PC-3 (cell line): ENCODE measurements at regions not wholly inside any gene's neighbourhood (a gene's known extent, or its start where the extent isn't known, plus 50 kb on each side); places are given as distances from the start of the nearest gene placed in this dataset.

Source experiments
- ATAC-seq: fragments of 200-7000 bp; cut with Tn5 transposase; 2 replicates; pipeline ENCODE4 v1.9.1; 2020; ENCODE audit warnings: mild to moderate bottlenecking, moderate library complexity
- BruUV-seq: library from RNA; stranded (reverse); fragments of 400-500 nt; replicated peaks from 2 replicates; lab custom pipeline; 2021; lab: Mats Ljungman, UMichigan
- CTCF ChIA-PET: fragments of 300-600 bp; sonication (Branson Sonifier 250); formaldehyde crosslinking; loops from one replicate; lab custom pipeline; 2022; ENCODE audit warnings: antibody characterized with exemption; lab: Charles Lee
- POLR2A ChIA-PET: fragments of 300-600 bp; sonication (Branson Sonifier 250); formaldehyde crosslinking; loops from one replicate; lab custom pipeline; 2022; ENCODE audit warnings: antibody characterized with exemption; ENCODE audit not compliant: unreplicated experiment; lab: Charles Lee
- DNase-seq: peaks from one replicate; pipeline ENCODE4 v3.0.0-alpha.2; 2015
- H2AFZ ChIP-seq: fragments of 300-600 bp; sonication (generic); 2 replicates; pipeline ENCODE4 v1.6.0; 2016; ENCODE audit warnings: antibody characterized with exemption, low read length
- H3F3A ChIP-seq: fragments of 300-600 bp; sonication (generic); one replicate; pipeline ENCODE4 v1.6.0; 2017; ENCODE audit warnings: antibody characterized with exemption, low read length, control low read depth, mild to moderate bottlenecking; ENCODE audit not compliant: unreplicated experiment
- H3K27ac ChIP-seq: fragments of 300-600 bp; sonication (generic); 2 replicates; pipeline ENCODE4 v1.5.1; 2016; ENCODE audit warnings: mild to moderate bottlenecking, low read length
- H3K27me3 ChIP-seq: fragments of 300-600 bp; sonication (generic); 2 replicates; pipeline ENCODE4 v1.6.1; 2016; ENCODE audit warnings: low read length, mixed read lengths
- H3K36me3 ChIP-seq: fragments of 300-600 bp; sonication (generic); 2 replicates; pipeline ENCODE4 v1.6.1; 2016; ENCODE audit warnings: low read depth, mixed run types, low read length, mixed read lengths
- H3K4me1 ChIP-seq: fragments of 300-600 bp; sonication (generic); 2 replicates; pipeline ENCODE4 v1.5.1; 2016; ENCODE audit warnings: low read length; ENCODE audit not compliant: insufficient read depth
- H3K4me2 ChIP-seq: fragments of 300-600 bp; sonication (generic); 2 replicates; pipeline ENCODE4 v1.6.0; 2016; ENCODE audit warnings: low read length
- H3K4me3 ChIP-seq: fragments of 300-600 bp; sonication (generic); 2 replicates; pipeline ENCODE4 v1.5.1; 2016; ENCODE audit warnings: mild to moderate bottlenecking, low read length, mixed read lengths
- H3K79me2 ChIP-seq: fragments of 300-600 bp; sonication (generic); 2 replicates; pipeline ENCODE4 v1.6.1; 2017; ENCODE audit warnings: low read length, mixed read lengths
- H3K9ac ChIP-seq: fragments of 300-600 bp; sonication (generic); 2 replicates; pipeline ENCODE4 v1.6.0; 2016; ENCODE audit warnings: mild to moderate bottlenecking, low read length
- H3K9me2 ChIP-seq: fragments of 300-600 bp; sonication (generic); replicated peaks from 2 replicates; pipeline ENCODE4 v1.6.1; 2016; ENCODE audit warnings: mixed run types, low read length, mixed read lengths
- H3K9me3 ChIP-seq: fragments of 300-600 bp; sonication (generic); 2 replicates; pipeline ENCODE4 v1.6.1; 2016; ENCODE audit warnings: low read length, mixed read lengths
- H4K20me1 ChIP-seq: fragments of 300-600 bp; sonication (generic); 2 replicates; pipeline ENCODE4 v1.6.1; 2016; ENCODE audit warnings: low read length, mixed read lengths
- EZH2 ChIP-seq: fragments of 300-600 bp; sonication (generic); IDR thresholded peaks from one replicate; pipeline ENCODE4 v1.6.1; 2017; ENCODE audit warnings: antibody characterized with exemption, mild to moderate bottlenecking, low read length; ENCODE audit not compliant: unreplicated experiment
- EZH2phosphoT487 ChIP-seq: fragments of 300-600 bp; sonication (generic); IDR thresholded peaks from 2 replicates; pipeline ENCODE4 v1.6.1; 2018; ENCODE audit warnings: mild to moderate bottlenecking, antibody characterized with exemption, low read length, borderline replicate concordance
- intact Hi-C: fragments of 100-400 bp; cut with micrococcal nuclease; formaldehyde crosslinking; loops from 2 replicates; pipeline ENCODE4 v1.9.0; 2023
- TF ChIP-seq, protein P1 (sequence below): fragments of 300-600 bp; sonication (generic); conservative IDR thresholded peaks from 2 replicates; pipeline ENCODE4 v1.5.1; 2017; ENCODE audit warnings: antibody characterized with exemption, low read depth, mild to moderate bottlenecking, low read length

DNA sequence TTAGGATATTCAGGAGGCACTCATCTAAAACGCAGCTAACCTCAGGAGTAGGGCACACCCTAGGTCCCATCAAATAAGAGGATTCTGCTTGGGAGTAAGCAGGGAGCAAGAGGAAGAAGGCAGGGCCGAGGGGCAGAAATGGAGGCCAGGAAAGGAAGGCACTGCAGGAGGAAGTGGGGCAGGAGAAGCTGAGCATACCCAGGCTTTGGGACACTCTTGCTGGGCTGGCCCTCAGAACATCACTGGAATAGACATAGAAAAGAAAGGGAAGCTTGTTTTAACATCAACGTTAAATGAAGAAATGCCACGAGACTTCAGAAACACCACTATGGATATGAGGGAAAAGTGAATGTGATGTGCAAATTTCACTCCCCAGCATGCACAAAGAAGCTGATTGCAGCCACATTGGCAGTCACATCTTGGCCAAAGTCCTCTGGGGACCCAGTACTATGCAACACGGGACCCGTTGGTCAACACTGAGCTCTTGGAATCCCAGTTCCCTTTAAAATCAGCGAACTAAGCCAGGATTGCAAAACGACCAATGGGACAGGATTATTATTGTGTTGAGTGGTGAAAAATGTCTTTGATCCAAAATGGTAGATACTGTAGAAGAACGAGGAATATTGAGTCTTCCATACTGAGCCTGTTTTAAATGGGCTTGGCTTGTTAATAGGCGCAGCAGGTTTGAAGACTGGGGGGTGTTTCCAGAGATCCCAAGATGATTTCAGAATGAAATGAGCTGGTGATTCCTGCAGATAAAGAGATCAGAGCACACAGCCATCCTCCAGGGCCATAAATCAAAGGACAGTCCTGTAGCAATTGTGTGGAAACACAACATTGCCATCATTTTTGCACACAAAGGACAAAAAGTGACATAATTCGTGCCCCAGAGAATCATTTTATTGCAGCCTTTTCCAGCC, 152.4 kb downstream of the TOMM20 start:
- intact Hi-C loops = loop anchor here (1.0 to 5.0 kb wide), 4 partner anchors 21 to 364 kb away; partner anchors contain the start of gene IRF2BP2
- ChIA-PET POLR2A (interaction anchor here (0.5 to 0.9 kb wide), 5 partner anchors 14 to 363 kb away, joined by 3 to 6 read pairs (median 5); no protein-coding TSS in a partner anchor), CTCF (no interaction called here)
- Histone ChIP-seq H3K4me3 (no peak overlapping the region), H3K79me2 (peaks cover 5% of the 10 kb centered on the region; the same call in 1 of the 2 replicates), H3K4me1 (peaks cover 69% of the 10 kb centered on the region), H3F3A (peaks cover 8% of the 10 kb centered on the region), H3K9ac (peak overlapping the region; percentile 72), H3K36me3 (no peaks in the 10 kb centered on the region), H2AFZ (no peak overlapping the region), H3K9me2 (no peaks in the 10 kb centered on the region), H3K4me2 (peak overlapping the region; percentile 40), H3K27ac (peak overlapping the region; percentile 100), H4K20me1 (no peaks in the 10 kb centered on the region), H3K9me3 (no peaks in the 10 kb centered on the region), H3K27me3 (no peaks in the 10 kb centered on the region)
- no TSS peak for BruUV-seq
- TF ChIP-seq EZH2phosphoT487 = no peak
- TF ChIP-seq EZH2 = no peak
- TF ChIP-seq, protein P1, sequence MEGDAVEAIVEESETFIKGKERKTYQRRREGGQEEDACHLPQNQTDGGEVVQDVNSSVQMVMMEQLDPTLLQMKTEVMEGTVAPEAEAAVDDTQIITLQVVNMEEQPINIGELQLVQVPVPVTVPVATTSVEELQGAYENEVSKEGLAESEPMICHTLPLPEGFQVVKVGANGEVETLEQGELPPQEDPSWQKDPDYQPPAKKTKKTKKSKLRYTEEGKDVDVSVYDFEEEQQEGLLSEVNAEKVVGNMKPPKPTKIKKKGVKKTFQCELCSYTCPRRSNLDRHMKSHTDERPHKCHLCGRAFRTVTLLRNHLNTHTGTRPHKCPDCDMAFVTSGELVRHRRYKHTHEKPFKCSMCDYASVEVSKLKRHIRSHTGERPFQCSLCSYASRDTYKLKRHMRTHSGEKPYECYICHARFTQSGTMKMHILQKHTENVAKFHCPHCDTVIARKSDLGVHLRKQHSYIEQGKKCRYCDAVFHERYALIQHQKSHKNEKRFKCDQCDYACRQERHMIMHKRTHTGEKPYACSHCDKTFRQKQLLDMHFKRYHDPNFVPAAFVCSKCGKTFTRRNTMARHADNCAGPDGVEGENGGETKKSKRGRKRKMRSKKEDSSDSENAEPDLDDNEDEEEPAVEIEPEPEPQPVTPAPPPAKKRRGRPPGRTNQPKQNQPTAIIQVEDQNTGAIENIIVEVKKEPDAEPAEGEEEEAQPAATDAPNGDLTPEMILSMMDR = no peak
- ATAC-seq (no peak), DNase-seq (no peak)

DNA sequence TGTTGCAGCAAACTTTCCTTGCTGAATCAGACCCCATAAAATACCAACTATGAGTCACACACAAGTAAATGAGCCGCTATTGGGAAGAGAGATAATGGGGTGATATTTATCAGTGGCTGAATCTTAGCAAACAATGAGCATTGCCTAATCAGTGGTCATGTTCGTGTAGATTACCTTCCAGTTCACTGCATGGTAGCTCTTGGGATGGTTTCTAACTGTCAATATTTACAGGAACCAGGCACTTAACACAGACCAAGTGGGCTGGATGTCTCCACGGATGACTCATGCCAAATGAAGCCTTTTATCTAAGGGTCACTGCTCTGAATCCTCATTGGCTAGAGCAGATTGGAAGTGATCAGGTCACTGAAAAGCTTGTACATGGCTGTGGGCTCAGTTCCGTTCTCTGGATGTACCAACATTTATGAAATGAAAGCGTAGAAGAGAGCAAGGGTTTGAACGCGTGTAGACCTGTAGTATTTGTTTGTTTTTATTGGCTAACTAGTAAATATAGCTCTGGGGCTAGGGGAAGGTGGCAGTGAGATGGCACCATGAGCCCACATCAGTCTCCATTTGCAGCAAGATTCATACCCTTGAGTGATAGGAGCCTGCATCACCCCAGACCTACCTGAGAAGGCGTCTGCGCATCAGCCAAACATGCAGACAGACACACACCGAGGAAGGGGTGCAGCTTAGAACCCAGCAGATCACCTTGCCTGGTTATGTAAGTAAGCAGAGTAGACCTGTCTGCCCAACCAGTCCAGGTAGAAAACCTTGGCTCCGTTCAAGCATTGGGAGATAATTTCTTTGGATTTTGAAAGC, 153.3 kb downstream of the TOMM20 start:
- intact Hi-C loops = loop anchor here (1.0 to 5.0 kb wide), 4 partner anchors 22 to 363 kb away; partner anchors contain the start of gene IRF2BP2
- Histone ChIP-seq H3K79me2 (peaks cover 5% of the 10 kb centered on the region; the same call in 1 of the 2 replicates), H3K9me2 (no peaks in the 10 kb centered on the region), H3K4me2 (peak overlapping the region; percentile 40), H3K36me3 (no peaks in the 10 kb centered on the region), H3K27ac (peak overlapping the region; percentile 100), H3F3A (peaks cover 6% of the 10 kb centered on the region), H3K9ac (peak overlapping the region; percentile 78), H3K27me3 (no peaks in the 10 kb centered on the region), H3K4me1 (peaks cover 70% of the 10 kb centered on the region), H4K20me1 (no peaks in the 10 kb centered on the region), H2AFZ (no peak overlapping the region), H3K9me3 (no peaks in the 10 kb centered on the region), H3K4me3 (no peak overlapping the region)
- ATAC-seq (peak; percentile 65), DNase-seq (peak; percentile 97)
- POLR2A ChIA-PET = interaction anchor here (0.5 to 0.9 kb wide), 5 partner anchors 13 to 363 kb away, joined by 3 to 6 read pairs (median 4); no protein-coding TSS in a partner anchor
- TSS peak; percentile 72 for BruUV-seq
- CTCF ChIA-PET = interaction anchor here (0.6 kb wide), 2 partner anchors 98 to 271 kb away, joined by 3 to 5 read pairs; no protein-coding TSS in a partner anchor
- TF ChIP-seq EZH2phosphoT487 (no peak), EZH2 (no peak)
- TF ChIP-seq, protein P1 = no peak
